NOMO-1 treated with DMSO at 0.1 percent for 48 hours (cell line): ENCODE measurements at regions not wholly inside any gene's neighbourhood (a gene's known extent, or its start where the extent isn't known, plus 50 kb on each side); places are given as distances from the start of the nearest gene placed in this dataset.

Experiments used
- DNase-seq: peaks from one replicate; lab custom pipeline; 2025; ENCODE audit not compliant: unreplicated experiment; lab: John Stamatoyannopoulos, UW

DNA sequence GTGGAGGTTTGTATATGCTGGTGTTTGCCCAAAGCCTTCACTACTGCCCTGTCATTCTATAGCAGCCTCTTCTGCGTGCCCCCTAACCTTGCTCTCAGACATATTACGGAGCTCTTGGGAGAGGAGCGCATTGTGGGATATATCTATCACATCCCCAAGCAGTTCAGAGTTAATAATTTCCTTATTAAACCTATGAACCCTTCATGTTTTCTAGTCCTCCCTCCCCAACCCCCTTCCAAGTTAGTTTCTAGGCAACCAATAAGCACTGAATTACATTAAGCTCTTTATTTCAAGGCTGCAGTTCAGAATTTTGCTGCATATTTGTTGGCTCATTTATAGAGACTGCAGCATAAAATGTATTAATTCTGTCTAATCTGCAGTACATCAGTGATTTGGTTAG, 57.3 kb upstream of the GRM7 start:
- DNase-seq, result no peak

DNA sequence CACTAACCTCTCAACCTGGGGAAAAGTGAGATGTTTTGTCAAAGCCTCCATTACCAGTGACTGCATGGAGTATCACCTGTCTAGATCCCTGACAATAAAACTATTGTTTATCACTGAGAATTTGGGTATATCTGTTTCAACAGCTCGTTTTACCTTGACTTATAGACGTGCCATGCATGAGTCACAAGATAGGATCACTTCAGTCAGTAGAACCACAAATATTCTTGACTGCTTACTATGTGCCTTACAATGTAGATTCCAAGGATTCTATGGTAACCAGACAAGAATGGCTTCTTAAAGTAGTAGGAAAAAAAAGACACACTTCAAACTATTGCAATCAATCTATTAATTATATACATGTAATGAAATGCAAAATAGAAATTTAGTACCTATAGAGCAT, 55.7 kb upstream of the GRM7 start:
- DNase-seq, result no peak

DNA sequence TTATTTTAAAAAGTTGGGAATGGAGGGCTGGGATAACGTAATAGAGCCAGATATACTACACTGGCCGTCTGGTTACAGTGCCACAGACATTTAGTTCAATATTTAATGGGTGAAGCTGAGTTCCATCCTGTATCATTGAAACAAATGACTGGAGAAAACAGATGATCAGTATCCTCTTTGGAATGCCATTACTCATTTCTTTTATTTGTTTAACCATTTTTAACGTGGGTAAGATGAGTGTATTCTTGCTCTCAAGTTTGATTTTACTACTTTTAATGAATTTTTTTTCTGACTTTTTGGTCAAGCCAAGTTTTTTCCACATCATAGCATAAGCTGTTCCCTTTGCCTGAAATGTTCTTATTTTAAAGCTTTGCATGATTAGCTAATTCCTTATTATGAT, 53.9 kb upstream of the GRM7 start:
- no peak for DNase-seq

DNA sequence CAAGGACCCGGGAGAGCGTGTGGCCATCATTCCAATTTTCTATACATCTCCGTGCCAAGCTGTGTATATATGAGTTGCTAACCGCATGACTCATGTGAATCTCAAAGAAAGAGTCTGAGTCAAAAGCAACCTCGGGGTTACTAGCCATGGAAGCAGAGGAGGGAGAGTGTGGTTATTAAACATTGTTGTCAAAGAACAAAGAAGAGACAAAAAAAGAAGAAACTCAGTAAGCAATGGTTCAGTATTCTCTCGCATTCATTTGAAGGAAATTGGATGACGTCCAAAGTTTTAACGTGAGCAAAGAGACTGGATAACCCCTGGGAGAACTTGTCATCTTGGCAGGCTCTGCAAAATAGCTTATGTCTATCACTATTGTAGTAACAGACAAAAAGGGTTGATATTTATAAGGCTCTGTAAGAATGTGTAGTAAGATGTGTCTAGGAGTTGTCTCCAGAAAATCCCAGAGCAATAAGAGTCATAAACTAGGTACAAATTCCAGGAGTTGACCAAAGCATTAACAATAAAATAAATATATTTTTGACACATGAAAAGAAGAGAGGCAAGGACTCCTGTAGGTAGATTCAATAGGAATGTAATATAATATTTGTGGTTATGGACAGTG, 52.8 kb upstream of the GRM7 start:
- DNase-seq, result no peak

DNA sequence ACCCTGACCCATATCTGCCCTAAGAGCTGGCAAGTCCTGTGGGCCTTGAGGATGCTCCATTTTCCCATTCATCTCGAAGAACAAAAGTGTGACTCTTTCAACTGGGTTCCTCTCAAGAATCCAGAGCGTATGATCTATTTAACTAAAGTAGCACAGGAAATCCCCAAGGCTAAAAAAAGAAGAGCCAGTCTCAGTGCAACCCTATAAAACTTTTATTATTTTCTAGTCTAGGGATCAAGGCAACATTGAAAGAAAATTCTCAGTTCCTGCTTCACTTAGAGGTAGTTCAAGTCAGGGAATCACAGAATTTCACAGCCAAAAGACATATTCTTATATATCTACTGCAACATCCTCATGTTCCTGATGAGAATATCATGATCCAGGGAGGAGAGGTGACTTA, 51.6 kb upstream of the GRM7 start:
- no peak for DNase-seq
